Activated CD8-positive, alpha-beta memory T cell treated with anti-CD3 and anti-CD28 coated beads, Interleukin-2, amount 50 U/mL, for 48 hours (primary cell): ENCODE measurements at regions not wholly inside any gene's neighbourhood (a gene's known extent, or its start where the extent isn't known, plus 50 kb on each side); places are given as distances from the start of the nearest gene placed in this dataset.
"Not testable (repeated sequence)": the region's sequence is repeated elsewhere in the genome, so short reads cannot be mapped to it uniquely, and the experiment has no call there.

Experiments
- DNase-seq: peaks from one replicate; pipeline ENCODE4 v3.0.0-alpha.2; 2020

DNA sequence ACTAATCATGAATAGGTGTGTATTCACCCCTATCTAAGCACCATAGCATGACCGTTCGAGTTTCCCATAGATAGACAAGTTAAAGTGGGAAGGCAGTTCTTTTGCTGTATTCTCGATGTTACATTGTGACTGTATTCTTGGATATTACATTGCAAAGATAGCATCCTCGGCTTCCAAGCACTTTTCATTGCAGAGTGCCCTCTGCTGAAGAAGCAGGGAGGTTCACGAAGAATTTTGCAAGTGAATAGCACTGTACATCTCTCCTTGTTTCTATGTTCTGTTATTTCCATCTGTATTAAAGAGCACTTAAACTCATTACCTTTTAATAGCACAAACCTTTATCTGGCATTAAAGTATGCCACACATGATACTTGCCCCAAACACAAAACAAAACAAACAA is 426.7 kb upstream of the ARX start:
- DNase-seq = no peak

DNA sequence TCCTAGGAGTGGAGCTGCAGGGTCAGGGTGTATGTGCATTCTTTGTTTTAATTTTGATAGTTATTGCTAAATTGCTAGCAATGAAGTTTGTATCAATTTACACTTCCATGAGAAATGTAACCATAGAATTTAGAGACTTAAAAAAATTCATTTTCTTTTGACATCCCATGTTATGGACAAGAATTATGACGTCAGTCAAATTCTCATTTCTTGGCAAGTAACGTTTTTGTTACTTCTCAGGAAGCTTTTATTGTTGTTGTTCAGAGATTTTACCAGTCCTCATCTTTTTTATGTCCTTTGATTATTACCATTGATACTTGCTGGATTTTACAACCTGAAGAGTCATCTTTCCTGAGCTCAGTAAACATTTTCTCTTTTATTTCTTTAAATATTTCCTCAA is 417.5 kb upstream of the ARX start:
- DNase-seq = no peak

- no peak for DNase-seq
These were observed 416.6 kb upstream of the ARX start for GRCh38 chrX:25432396-25432795.

DNA sequence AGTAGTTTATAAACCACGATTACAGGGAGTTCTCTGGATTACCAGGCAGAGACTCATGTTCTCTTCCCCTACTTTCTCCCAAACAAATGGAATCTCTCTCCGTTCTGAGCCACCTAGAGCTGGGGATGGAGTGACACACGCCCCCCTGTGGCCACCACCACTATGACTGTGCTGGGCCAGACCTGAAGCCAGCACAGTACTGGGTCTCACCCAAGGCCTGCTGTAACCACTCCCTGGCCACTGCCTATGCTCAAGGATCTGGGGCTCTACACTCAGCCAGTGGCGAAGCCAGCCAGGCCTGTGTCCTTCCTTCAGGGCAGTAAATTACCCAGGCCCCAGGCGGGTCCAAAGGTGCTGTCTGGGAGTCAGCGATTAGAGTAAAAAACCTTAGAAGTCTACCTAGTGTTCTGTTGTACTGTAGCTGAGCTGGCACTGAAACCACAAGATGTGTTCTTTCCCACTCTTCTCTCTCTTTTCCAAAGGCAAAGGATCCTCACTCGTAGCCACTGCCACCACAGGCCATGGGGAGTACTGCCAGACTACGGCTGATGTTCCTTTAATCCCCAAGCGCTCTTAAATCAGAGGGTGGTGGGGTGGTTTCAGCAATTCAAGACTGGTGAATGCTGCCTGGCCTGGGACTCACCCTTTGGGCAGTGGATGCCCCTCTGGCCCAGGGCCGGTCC is 412.2 kb upstream of the ARX start:
- no peak for DNase-seq

- DNase-seq = not testable (repeated sequence)
These were observed 388.4 kb upstream of the ARX start for GRCh38 chrX:25404163-25404562.

DNA sequence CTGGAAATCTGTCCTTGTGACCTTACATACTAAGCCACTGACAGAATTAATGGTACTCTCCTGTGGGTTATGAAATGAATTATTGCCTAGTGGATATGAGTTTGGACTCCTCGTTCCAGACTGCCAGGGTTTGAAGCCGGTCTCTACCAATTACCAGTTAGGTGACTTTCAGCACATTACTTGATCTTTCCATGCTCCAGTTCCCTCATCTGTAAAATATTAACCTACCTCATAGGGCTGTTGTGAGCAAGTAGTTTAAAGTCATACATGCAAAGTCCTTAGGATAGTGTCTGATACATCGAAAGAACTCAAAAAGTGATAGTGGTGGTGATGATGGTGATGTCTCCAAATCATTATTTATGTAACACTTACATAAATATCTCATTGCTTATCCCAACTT is 373.5 kb upstream of the ARX start:
- DNase-seq = no peak

- no peak for DNase-seq
These were observed 367.4 kb upstream of the ARX start for GRCh38 chrX:25383196-25383595.

- DNase-seq = no peak
These were observed 340.7 kb upstream of the ARX start for GRCh38 chrX:25356456-25356855.

DNA sequence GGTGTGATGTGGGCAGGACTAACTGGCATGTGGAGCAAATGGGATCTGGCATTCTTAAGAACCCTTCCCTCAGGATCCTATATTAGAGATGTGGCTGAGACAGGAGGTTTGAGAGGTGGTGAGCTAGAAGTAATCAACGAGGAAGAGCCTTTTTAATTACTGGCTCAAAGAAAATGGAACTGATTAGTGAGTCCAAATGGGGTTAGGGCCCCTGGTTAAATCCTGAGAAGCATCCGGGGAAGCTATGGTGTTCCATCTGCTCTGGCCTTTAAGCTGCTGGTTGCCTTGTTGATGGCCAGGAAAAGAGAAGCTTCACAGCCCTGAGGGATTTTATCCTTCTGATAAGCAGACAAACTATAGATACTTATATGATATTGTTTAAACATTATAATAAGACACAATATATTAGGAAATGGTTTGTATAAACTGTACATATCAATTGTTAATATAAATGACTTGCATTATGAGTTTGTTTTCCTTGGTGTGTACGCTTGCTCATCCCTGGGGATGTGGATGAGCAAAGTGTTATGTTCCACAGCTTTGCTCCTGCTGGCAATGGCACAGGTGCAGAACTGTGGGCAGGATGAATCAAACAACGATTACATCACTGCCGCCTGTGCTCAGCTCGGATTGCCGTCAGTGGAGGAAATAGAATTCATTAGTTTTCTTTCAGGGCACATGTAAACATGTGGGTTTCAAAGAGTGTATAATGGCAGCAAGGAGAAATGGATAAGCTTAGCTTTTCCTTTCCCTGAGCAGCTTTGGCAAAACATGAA is 328.6 kb upstream of the ARX start:
- DNase-seq = no peak

DNA sequence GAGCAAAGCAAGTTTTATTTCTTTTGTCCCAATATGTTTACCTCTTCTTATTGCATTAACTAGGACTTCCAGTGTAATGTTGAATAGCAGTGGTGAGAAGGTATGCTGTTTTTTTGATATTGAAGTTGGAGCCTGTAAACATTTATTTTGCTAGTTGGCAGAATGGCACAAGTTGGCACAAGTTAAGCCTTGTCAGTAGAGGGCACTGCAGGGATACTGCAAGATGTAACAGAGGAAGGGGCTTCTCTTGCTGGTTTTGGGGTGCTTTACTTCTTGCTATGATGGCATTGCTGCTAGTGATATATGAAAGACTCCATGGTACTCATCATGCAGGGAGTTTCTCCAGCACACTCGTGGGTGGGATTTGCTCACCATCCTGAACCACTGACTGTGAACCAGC is 327.3 kb upstream of the ARX start:
- DNase-seq = no peak

- no peak for DNase-seq
These were observed 322.1 kb upstream of the ARX start for GRCh38 chrX:25337841-25338240.

GRCh38 chrX:25300994-25301393 is 285.2 kb upstream of the ARX start:
- DNase-seq = no peak

- DNase-seq = no peak
These were observed 281.1 kb upstream of the ARX start for GRCh38 chrX:25296850-25297249.

GRCh38 chrX:25295466-25295865 is 279.7 kb upstream of the ARX start:
- no peak for DNase-seq

- DNase-seq = no peak
These were observed 274.4 kb upstream of the ARX start for GRCh38 chrX:25290132-25290531.

DNA sequence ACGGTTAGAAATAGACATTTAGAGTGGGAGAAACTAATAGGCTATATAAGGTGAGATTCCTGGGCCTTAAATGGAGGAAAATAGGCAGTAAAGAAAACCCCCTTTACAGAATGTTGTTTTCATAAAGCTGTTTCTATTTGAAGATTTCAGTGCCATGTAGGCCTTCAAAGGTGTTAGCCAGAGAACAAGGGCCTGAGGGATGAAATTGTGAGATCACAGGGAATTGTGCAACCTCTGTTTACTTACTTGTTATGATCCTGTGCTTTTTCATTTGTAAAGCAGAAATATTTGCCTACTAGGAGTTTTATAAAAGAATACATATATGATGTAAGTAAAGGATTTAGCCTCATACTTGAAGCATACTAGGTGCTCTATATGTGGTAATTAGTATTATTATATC is 272.9 kb upstream of the ARX start:
- DNase-seq = no peak

GRCh38 chrX:25287521-25287920 is 271.8 kb upstream of the ARX start:
- DNase-seq = no peak

GRCh38 chrX:25285598-25285997 is 269.8 kb upstream of the ARX start:
- no peak for DNase-seq

- DNase-seq = no peak
These were observed 263.7 kb upstream of the ARX start for GRCh38 chrX:25279510-25279909.

GRCh38 chrX:25278341-25278740 is 262.6 kb upstream of the ARX start:
- no peak for DNase-seq

DNA sequence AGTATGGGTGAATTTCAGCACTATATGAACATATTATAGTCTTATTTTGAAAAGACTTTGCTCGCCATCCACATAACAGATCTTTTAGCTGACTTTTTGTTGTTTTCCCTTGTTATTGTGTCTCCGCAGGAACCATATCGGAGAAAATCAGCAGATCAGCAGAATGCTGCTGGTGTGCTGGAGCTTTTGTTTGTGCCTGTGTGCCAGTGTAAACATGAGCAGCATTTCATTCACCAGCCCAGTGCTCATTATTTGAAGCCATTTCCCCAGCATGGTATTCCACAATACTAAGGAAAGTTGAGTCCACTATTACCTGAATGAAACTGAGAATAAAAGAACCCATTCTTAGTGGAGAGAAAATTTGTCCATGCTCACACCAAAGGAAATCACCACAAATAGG is 261.8 kb upstream of the ARX start:
- DNase-seq = no peak

- DNase-seq = no peak
These were observed 259.4 kb upstream of the ARX start for GRCh38 chrX:25275159-25275558.

- no peak for DNase-seq
These were observed 225.7 kb upstream of the ARX start for GRCh38 chrX:25241461-25241860.

GRCh38 chrX:25226151-25226550 is 210.4 kb upstream of the ARX start:
- no peak for DNase-seq

- no peak for DNase-seq
These were observed 203.7 kb upstream of the ARX start for GRCh38 chrX:25219480-25219879.
